Neural cell (in vitro differentiated cells): ENCODE measurements at regions not wholly inside any gene's neighbourhood (a gene's known extent, or its start where the extent isn't known, plus 50 kb on each side); places are given as distances from the start of the nearest gene placed in this dataset.

ENCODE experiments used
- H2AFZ ChIP-seq: fragments of 200-600, 300-800 bp; sonication (generic), shearing (Covaris generic); 2 replicates; pipeline ENCODE4 v1.6.0; 2014; ENCODE audit warnings: low read depth, mild to moderate bottlenecking, antibody characterized with exemption, low read length, moderate library complexity
- H3F3A ChIP-seq: fragments of 200-600 bp; shearing (Covaris generic); 2 replicates; pipeline ENCODE4 v1.6.1; 2016; ENCODE audit warnings: mild to moderate bottlenecking, moderate library complexity, mixed read lengths, antibody characterized with exemption, low read length; ENCODE audit not compliant: insufficient read depth, poor library complexity, severe bottlenecking
- H3K27ac ChIP-seq: fragments of 200-600, 300-800 bp; sonication (generic), shearing (Covaris generic); 2 replicates; pipeline ENCODE4 v1.5.1; 2014; ENCODE audit warnings: mild to moderate bottlenecking, low read length, moderate library complexity
- H3K27me3 ChIP-seq: fragments of 300-800, 200-600 bp; sonication (generic), shearing (Covaris generic); 2 replicates; pipeline ENCODE4 v1.6.0; 2014; ENCODE audit warnings: mild to moderate bottlenecking, low read depth, low read length, moderate library complexity; ENCODE audit not compliant: insufficient read depth
- H3K36me3 ChIP-seq: fragments of 300-800, 200-600 bp; sonication (generic), shearing (Covaris generic); 2 replicates; pipeline ENCODE4 v1.5.1; 2014; ENCODE audit warnings: mild to moderate bottlenecking, antibody characterized with exemption, low read length, moderate library complexity; ENCODE audit not compliant: insufficient read depth
- H3K4me2 ChIP-seq: fragments of 300-800, 200-600 bp; sonication (generic), shearing (Covaris generic); 2 replicates; pipeline ENCODE4 v1.6.0; 2014; ENCODE audit warnings: mild to moderate bottlenecking, low read length
- H3K4me3 ChIP-seq: fragments of 300-800, 200-600 bp; sonication (generic), shearing (Covaris generic); 2 replicates; pipeline ENCODE4 v1.5.1; 2014; ENCODE audit warnings: mild to moderate bottlenecking, low read length, moderate library complexity
- H3K79me2 ChIP-seq: fragments of 200-600 bp; shearing (Covaris generic); replicated peaks from 2 replicates; pipeline ENCODE4 v1.6.0; 2014; ENCODE audit warnings: mild to moderate bottlenecking, low read length, moderate library complexity; ENCODE audit not compliant: insufficient read depth
- H3K9ac ChIP-seq: fragments of 300-800, 200-600 bp; sonication (generic), shearing (Covaris generic); 2 replicates; pipeline ENCODE4 v1.6.1; 2016; ENCODE audit warnings: mild to moderate bottlenecking, low read length, mixed read lengths
- H3K9me2 ChIP-seq: fragments of 200-600 bp; shearing (Covaris generic); 2 replicates; pipeline ENCODE4 v1.6.1; 2016; ENCODE audit warnings: mild to moderate bottlenecking, low read length, mixed read lengths; ENCODE audit not compliant: insufficient read depth
- H3K9me3 ChIP-seq: fragments of 200-600, 300-800 bp; sonication (generic), shearing (Covaris generic); 2 replicates; pipeline ENCODE4 v1.6.1; 2016; ENCODE audit warnings: mild to moderate bottlenecking, mixed run types, low read length, moderate library complexity, mixed read lengths
- H4K20me1 ChIP-seq: fragments of 200-600 bp; shearing (Covaris generic); 2 replicates; pipeline ENCODE4 v1.6.1; 2016; ENCODE audit warnings: mild to moderate bottlenecking, mixed run types; ENCODE audit not compliant: insufficient read depth
- EP300 ChIP-seq: fragments of 450-650 bp; conservative IDR thresholded peaks from 2 replicates; pipeline ENCODE4 v1.6.1; 2014; ENCODE audit warnings: antibody characterized with exemption, mild to moderate bottlenecking, moderate library complexity; ENCODE audit not compliant: poor library complexity, severe bottlenecking
- EZH2 ChIP-seq: fragments of 200-600, 300-800 bp; shearing (Covaris generic), sonication (generic); IDR thresholded peaks from 2 replicates; pipeline ENCODE4 v1.6.1; 2014; ENCODE audit warnings: antibody characterized with exemption, low read length, borderline replicate concordance, mild to moderate bottlenecking; ENCODE audit not compliant: insufficient read depth, poor library complexity, severe bottlenecking
- MXI1 ChIP-seq: fragments of 450-650 bp; conservative IDR thresholded peaks from 2 replicates; pipeline ENCODE4 v1.6.1; 2014; ENCODE audit warnings: antibody characterized with exemption, mild to moderate bottlenecking; ENCODE audit not compliant: poor library complexity, severe bottlenecking
- POLR2AphosphoS5 ChIP-seq: IDR thresholded peaks from 2 replicates; pipeline ENCODE4 v1.6.1; 2012
- RAD21 ChIP-seq: fragments of 450-650 bp; conservative IDR thresholded peaks from 2 replicates; pipeline ENCODE4 v1.6.1; 2014; ENCODE audit warnings: antibody characterized with exemption, mild to moderate bottlenecking, moderate library complexity
- SMC3 ChIP-seq: fragments of 450-650 bp; conservative IDR thresholded peaks from 2 replicates; pipeline ENCODE4 v1.6.1; 2014; ENCODE audit warnings: antibody characterized with exemption, mild to moderate bottlenecking, moderate library complexity; ENCODE audit not compliant: poor library complexity
- TAF1 ChIP-seq: IDR thresholded peaks from 2 replicates; pipeline ENCODE4 v1.6.1; 2012; ENCODE audit warnings: low read depth
- TF ChIP-seq, protein P1 (sequence below): IDR thresholded peaks from 2 replicates; pipeline ENCODE4 v1.6.1; 2012; ENCODE audit warnings: borderline replicate concordance
- TF ChIP-seq, protein P2 (sequence below): fragments of 450-650 bp; IDR thresholded peaks from 2 replicates; pipeline ENCODE4 v1.5.1; 2014; ENCODE audit warnings: antibody characterized with exemption, mild to moderate bottlenecking, moderate library complexity; ENCODE audit not compliant: poor library complexity, severe bottlenecking

DNA sequence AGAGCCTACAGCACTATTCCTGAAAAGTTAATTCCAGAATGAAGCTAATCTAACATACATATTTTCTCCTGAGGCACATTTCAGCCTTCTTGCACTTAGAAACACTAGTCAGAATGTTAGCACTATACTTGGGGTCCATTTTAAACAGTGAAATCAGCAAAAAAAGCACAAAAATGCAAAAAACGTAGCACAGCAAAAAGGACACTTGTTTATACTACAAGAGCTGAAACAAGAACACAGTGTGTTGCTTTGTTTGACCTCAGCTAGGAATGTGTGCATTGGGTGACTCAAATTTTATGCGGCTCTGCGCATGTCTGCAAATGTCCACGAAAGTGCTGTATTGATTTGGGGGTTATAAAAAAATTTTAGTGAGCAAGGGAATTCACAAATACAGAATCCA is 226.2 kb downstream of the KCNRG start:
- H3K9me2 ChIP-seq = no peaks in the 10 kb centered on the region
- H3F3A ChIP-seq = no peaks in the 10 kb centered on the region
- no peaks in the 10 kb centered on the region for H3K27me3 ChIP-seq
- no peak overlapping the region for H3K4me2 ChIP-seq
- H3K27ac ChIP-seq = no peak overlapping the region
- no peaks in the 10 kb centered on the region for H4K20me1 ChIP-seq
- no peak overlapping the region for H3K9ac ChIP-seq
- no peaks in the 10 kb centered on the region for H3K79me2 ChIP-seq
- no peak overlapping the region for H3K4me3 ChIP-seq
- no peak overlapping the region for H2AFZ ChIP-seq
- no peaks in the 10 kb centered on the region for H3K36me3 ChIP-seq
- TF ChIP-seq MXI1 = no peak
- no peak for TF ChIP-seq SMC3
- no peak for TF ChIP-seq RAD21
- TF ChIP-seq EP300 = no peak
- H3K9me3 ChIP-seq = no peaks in the 10 kb centered on the region

DNA sequence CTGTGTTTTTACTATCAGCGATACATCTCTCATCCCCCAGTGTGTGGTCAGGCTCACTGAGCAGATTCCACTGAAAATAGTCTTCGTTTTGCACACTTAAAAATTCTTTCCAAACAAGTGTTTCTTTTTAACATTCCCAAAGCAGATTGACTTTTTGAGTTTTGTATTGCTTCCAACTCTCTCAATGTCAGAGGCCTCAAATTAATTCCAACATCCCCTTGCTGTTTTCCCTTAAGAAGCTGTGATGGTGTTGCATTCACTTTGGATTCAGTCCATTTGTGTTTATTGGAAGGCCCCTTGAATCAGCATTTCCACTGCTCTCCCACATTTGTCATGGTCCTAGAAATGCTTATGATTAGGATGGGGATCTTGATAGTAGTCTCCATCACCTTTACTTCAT is 228.7 kb downstream of the KCNRG start:
- TF ChIP-seq TAF1 = no peak
- TF ChIP-seq POLR2AphosphoS5 = no peak
- TF ChIP-seq EP300 = no peak
- no peak for TF ChIP-seq MXI1
- TF ChIP-seq, protein P1, sequence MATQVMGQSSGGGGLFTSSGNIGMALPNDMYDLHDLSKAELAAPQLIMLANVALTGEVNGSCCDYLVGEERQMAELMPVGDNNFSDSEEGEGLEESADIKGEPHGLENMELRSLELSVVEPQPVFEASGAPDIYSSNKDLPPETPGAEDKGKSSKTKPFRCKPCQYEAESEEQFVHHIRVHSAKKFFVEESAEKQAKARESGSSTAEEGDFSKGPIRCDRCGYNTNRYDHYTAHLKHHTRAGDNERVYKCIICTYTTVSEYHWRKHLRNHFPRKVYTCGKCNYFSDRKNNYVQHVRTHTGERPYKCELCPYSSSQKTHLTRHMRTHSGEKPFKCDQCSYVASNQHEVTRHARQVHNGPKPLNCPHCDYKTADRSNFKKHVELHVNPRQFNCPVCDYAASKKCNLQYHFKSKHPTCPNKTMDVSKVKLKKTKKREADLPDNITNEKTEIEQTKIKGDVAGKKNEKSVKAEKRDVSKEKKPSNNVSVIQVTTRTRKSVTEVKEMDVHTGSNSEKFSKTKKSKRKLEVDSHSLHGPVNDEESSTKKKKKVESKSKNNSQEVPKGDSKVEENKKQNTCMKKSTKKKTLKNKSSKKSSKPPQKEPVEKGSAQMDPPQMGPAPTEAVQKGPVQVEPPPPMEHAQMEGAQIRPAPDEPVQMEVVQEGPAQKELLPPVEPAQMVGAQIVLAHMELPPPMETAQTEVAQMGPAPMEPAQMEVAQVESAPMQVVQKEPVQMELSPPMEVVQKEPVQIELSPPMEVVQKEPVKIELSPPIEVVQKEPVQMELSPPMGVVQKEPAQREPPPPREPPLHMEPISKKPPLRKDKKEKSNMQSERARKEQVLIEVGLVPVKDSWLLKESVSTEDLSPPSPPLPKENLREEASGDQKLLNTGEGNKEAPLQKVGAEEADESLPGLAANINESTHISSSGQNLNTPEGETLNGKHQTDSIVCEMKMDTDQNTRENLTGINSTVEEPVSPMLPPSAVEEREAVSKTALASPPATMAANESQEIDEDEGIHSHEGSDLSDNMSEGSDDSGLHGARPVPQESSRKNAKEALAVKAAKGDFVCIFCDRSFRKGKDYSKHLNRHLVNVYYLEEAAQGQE = no peak
- TF ChIP-seq, protein P2, sequence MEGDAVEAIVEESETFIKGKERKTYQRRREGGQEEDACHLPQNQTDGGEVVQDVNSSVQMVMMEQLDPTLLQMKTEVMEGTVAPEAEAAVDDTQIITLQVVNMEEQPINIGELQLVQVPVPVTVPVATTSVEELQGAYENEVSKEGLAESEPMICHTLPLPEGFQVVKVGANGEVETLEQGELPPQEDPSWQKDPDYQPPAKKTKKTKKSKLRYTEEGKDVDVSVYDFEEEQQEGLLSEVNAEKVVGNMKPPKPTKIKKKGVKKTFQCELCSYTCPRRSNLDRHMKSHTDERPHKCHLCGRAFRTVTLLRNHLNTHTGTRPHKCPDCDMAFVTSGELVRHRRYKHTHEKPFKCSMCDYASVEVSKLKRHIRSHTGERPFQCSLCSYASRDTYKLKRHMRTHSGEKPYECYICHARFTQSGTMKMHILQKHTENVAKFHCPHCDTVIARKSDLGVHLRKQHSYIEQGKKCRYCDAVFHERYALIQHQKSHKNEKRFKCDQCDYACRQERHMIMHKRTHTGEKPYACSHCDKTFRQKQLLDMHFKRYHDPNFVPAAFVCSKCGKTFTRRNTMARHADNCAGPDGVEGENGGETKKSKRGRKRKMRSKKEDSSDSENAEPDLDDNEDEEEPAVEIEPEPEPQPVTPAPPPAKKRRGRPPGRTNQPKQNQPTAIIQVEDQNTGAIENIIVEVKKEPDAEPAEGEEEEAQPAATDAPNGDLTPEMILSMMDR = no peak
- no peak for TF ChIP-seq SMC3
- no peak for TF ChIP-seq EZH2
- no peak for TF ChIP-seq RAD21
- Histone ChIP-seq H4K20me1 (no peaks in the 10 kb centered on the region), H3K27me3 (no peaks in the 10 kb centered on the region), H3F3A (no peaks in the 10 kb centered on the region), H3K36me3 (no peaks in the 10 kb centered on the region), H3K4me3 (no peak overlapping the region), H2AFZ (no peak overlapping the region), H3K9me3 (no peaks in the 10 kb centered on the region), H3K4me2 (no peak overlapping the region), H3K79me2 (no peaks in the 10 kb centered on the region), H3K9ac (no peak overlapping the region), H3K27ac (no peak overlapping the region), H3K9me2 (no peaks in the 10 kb centered on the region)

DNA sequence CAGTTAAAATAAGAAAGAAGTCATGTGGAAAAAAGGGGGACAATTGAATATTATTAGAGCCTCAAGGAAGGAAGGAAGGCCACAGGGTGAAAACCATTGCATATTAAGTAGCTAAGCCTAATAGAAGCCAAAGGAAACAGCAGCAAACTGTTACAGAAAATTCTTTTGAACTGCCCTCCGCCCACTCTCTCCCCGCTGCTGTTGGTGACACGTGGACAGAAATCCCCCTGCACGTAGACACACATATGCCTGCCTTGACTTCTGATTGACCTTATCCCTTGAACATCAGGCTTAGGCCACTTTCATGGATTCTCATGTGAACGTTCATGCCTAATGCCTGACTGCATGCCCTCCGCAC is 229.1 kb downstream of the KCNRG start:
- no peaks in the 10 kb centered on the region for H4K20me1 ChIP-seq
- H3K79me2 ChIP-seq = no peaks in the 10 kb centered on the region
- no peaks in the 10 kb centered on the region for H3K9me2 ChIP-seq
- H3K4me3 ChIP-seq = no peak overlapping the region
- H2AFZ ChIP-seq = no peak overlapping the region
- H3K9me3 ChIP-seq = no peaks in the 10 kb centered on the region
- no peak overlapping the region for H3K4me2 ChIP-seq
- no peaks in the 10 kb centered on the region for H3K27me3 ChIP-seq
- no peaks in the 10 kb centered on the region for H3F3A ChIP-seq
- TF ChIP-seq EP300 = no peak
- no peak for TF ChIP-seq POLR2AphosphoS5
- TF ChIP-seq EZH2 = no peak
- TF ChIP-seq, protein P1 = no peak
- TF ChIP-seq SMC3 = no peak
- TF ChIP-seq RAD21 = no peak
- TF ChIP-seq, protein P2 = no peak
- no peak for TF ChIP-seq TAF1
- TF ChIP-seq MXI1 = no peak
- H3K9ac ChIP-seq = no peak overlapping the region
- H3K36me3 ChIP-seq = no peaks in the 10 kb centered on the region
- H3K27ac ChIP-seq = no peak overlapping the region
